OCI-LY1 (cell line): ENCODE measurements at regions not wholly inside any gene's neighbourhood (a gene's known extent, or its start where the extent isn't known, plus 50 kb on each side); places are given as distances from the start of the nearest gene placed in this dataset.

Experiments
- H2AFZ ChIP-seq: fragments of 200-600 bp; sonication (generic), shearing (Covaris generic); 2 replicates; pipeline ENCODE4 v1.6.0; 2014; ENCODE audit warnings: antibody characterized with exemption, mild to moderate bottlenecking, low read length
- H3F3A ChIP-seq: fragments of 200-600 bp; sonication (generic), shearing (Covaris generic); 2 replicates; pipeline ENCODE4 v1.6.0; 2014; ENCODE audit warnings: mild to moderate bottlenecking, antibody characterized with exemption, low read length, moderate library complexity; ENCODE audit not compliant: insufficient read depth
- H3K27ac ChIP-seq: fragments of 200-600 bp; sonication (generic); 2 replicates; pipeline ENCODE4 v1.5.1; 2014; ENCODE audit warnings: low read length, mixed run types, mild to moderate bottlenecking, low read depth; ENCODE audit not compliant: poor library complexity, severe bottlenecking
- H3K27me3 ChIP-seq: fragments of 200-600 bp; sonication (generic); 2 replicates; pipeline ENCODE4 v1.6.0; 2014; ENCODE audit warnings: antibody characterized with exemption, mild to moderate bottlenecking, low read length, moderate library complexity; ENCODE audit not compliant: insufficient read depth
- H3K36me3 ChIP-seq: fragments of 200-600 bp; sonication (generic); 2 replicates; pipeline ENCODE4 v1.6.1; 2014; ENCODE audit warnings: mild to moderate bottlenecking, antibody characterized with exemption, low read length, moderate library complexity, mixed read lengths; ENCODE audit not compliant: insufficient read depth
- H3K4me1 ChIP-seq: fragments of 200-600 bp; sonication (generic); 2 replicates; pipeline ENCODE4 v1.5.1; 2014; ENCODE audit warnings: mild to moderate bottlenecking, low read length, moderate library complexity; ENCODE audit not compliant: insufficient read depth, severe bottlenecking
- H3K4me2 ChIP-seq: fragments of 200-600 bp; sonication (generic), shearing (Covaris generic); 2 replicates; pipeline ENCODE4 v1.6.1; 2014; ENCODE audit warnings: low read length
- H3K4me3 ChIP-seq: fragments of 200-600 bp; sonication (generic); 2 replicates; pipeline ENCODE4 v1.5.1; 2014; ENCODE audit warnings: low read length, low read depth, mild to moderate bottlenecking, mixed read lengths; ENCODE audit not compliant: poor library complexity, severe bottlenecking
- H3K79me2 ChIP-seq: fragments of 200-600 bp; shearing (Covaris generic); 2 replicates; pipeline ENCODE4 v1.6.1; 2016; ENCODE audit warnings: mixed run types, low read length, mixed read lengths; ENCODE audit not compliant: insufficient read depth
- H3K9ac ChIP-seq: fragments of 200-600 bp; sonication (generic), shearing (Covaris generic); 2 replicates; pipeline ENCODE4 v1.6.1; 2014; ENCODE audit warnings: mild to moderate bottlenecking, low read length, mixed read lengths
- H3K9me2 ChIP-seq: fragments of 200-600 bp; sonication (generic), shearing (Covaris generic); 2 replicates; pipeline ENCODE4 v1.6.1; 2014; ENCODE audit warnings: low read depth, mild to moderate bottlenecking, low read length, mixed read lengths
- H3K9me3 ChIP-seq: fragments of 200-600 bp; shearing (Covaris generic); 2 replicates; pipeline ENCODE4 v1.6.1; 2014; ENCODE audit warnings: low read length, mixed read lengths
- H4K20me1 ChIP-seq: fragments of 200-600 bp; sonication (generic), shearing (Covaris generic); 2 replicates; pipeline ENCODE4 v1.6.0; 2016; ENCODE audit warnings: mild to moderate bottlenecking, low read length; ENCODE audit not compliant: insufficient read depth
- CTCF ChIP-seq: fragments of 200-600 bp; sonication (generic), shearing (Covaris generic); IDR thresholded peaks from 2 replicates; pipeline ENCODE4 v1.5.1; 2017; ENCODE audit warnings: mild to moderate bottlenecking, antibody characterized with exemption, low read length, moderate library complexity, mixed read lengths
- EZH2 ChIP-seq: fragments of 200-600 bp; sonication (generic), shearing (Covaris generic); IDR thresholded peaks from 2 replicates; pipeline ENCODE4 v1.8.0; 2017; ENCODE audit warnings: borderline replicate concordance, mixed run types, mild to moderate bottlenecking, antibody characterized with exemption, low read length, moderate library complexity, mixed read lengths

GRCh38 chr2:107548216-107548615 is 278.5 kb upstream of the RGPD4 start:
- H3K36me3 ChIP-seq = no peaks in the 10 kb centered on the region
- TF ChIP-seq CTCF (no peak), EZH2 (no peak)
- H3K4me1 ChIP-seq = peaks cover 13% of the 10 kb centered on the region
- H3K27ac ChIP-seq = no peak overlapping the region
- no peaks in the 10 kb centered on the region for H4K20me1 ChIP-seq
- no peaks in the 10 kb centered on the region for H3K79me2 ChIP-seq
- no peak overlapping the region for H2AFZ ChIP-seq
- H3F3A ChIP-seq = no peaks in the 10 kb centered on the region
- no peak overlapping the region for H3K4me2 ChIP-seq
- H3K27me3 ChIP-seq = no peaks in the 10 kb centered on the region
- H3K4me3 ChIP-seq = no peak overlapping the region
- H3K9ac ChIP-seq = no peak overlapping the region
- no peaks in the 10 kb centered on the region for H3K9me3 ChIP-seq
- no peaks in the 10 kb centered on the region for H3K9me2 ChIP-seq

DNA sequence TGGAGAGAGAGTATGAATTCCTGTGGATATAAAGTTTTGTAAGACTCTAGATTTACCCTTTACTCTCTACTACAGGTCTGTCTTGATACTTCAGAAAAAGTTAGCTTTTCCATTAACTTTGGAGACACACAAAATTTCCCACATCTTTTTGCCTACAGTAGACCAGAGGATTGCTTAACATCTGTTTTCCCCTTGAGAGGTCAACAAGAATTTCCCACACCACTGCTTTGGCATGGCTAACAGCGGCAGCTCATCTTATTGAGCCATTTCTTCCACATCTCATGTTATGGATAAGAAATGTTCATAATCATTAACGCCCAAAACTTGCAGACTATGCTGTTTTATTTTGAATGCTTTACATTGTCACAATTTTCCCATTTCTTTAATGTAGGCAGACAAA is 273.6 kb upstream of the RGPD4 start:
- no peak overlapping the region for H3K9ac ChIP-seq
- no peaks in the 10 kb centered on the region for H3F3A ChIP-seq
- no peak overlapping the region for H2AFZ ChIP-seq
- H3K9me2 ChIP-seq = no peaks in the 10 kb centered on the region
- no peak overlapping the region for H3K4me2 ChIP-seq
- H4K20me1 ChIP-seq = no peaks in the 10 kb centered on the region
- H3K9me3 ChIP-seq = no peaks in the 10 kb centered on the region
- no peak overlapping the region for H3K27ac ChIP-seq
- no peaks in the 10 kb centered on the region for H3K27me3 ChIP-seq
- no peaks in the 10 kb centered on the region for H3K36me3 ChIP-seq
- no peaks in the 10 kb centered on the region for H3K4me1 ChIP-seq
- no peaks in the 10 kb centered on the region for H3K79me2 ChIP-seq
- no peak overlapping the region for H3K4me3 ChIP-seq
- TF ChIP-seq CTCF (no peak), EZH2 (no peak)

DNA sequence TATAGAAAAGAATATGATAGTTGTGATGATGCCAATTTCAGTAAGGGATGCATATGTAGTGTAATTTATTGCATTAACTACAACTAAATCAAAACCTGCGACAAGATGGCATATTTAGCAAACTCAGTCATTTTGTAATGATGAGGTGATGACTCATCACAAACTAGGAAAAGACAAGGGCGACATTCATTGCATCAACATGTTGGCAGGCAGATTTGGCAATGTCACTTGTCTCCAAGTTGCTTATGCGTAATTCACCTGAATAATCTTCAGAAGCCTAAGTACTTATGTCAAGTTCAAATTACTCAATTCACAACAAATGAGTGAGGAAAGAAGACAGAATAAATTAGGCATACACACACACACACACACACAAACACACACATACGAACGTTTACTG is 273.2 kb upstream of the RGPD4 start:
- Histone ChIP-seq H3K27ac (no peak overlapping the region), H4K20me1 (no peaks in the 10 kb centered on the region), H3K4me2 (no peak overlapping the region), H3K9me2 (no peaks in the 10 kb centered on the region), H3K27me3 (no peaks in the 10 kb centered on the region), H3K9ac (no peak overlapping the region), H3F3A (no peaks in the 10 kb centered on the region), H3K79me2 (no peaks in the 10 kb centered on the region), H3K36me3 (no peaks in the 10 kb centered on the region), H3K9me3 (no peaks in the 10 kb centered on the region), H3K4me1 (no peaks in the 10 kb centered on the region), H3K4me3 (no peak overlapping the region), H2AFZ (no peak overlapping the region)
- no peak for TF ChIP-seq CTCF
- TF ChIP-seq EZH2 = no peak
